ENCODE measurements at regions not wholly inside any gene's neighbourhood (a gene's known extent, or its start where the extent isn't known, plus 50 kb on each side); places are given as distances from the start of the nearest gene placed in this dataset.
A peak's percentile ranks its signal among the peaks of the same experiment; 100 is the strongest.

- TF ChIP-seq CTCF (IDR thresholded peaks at IDR 0.05): no peak
- DNase-seq (ENCODE audit: low spot score): no peak
- H3K27ac ChIP-seq: no peak overlapping the region
- no peak overlapping the region for H3K4me3 ChIP-seq
Measured at GRCh38 chr2:234143896-234144295, 93.4 kb downstream of the SPP2 start.

- Histone ChIP-seq H3K27ac (no peak overlapping the region), H3K4me3 (no peak overlapping the region)
- no peak for DNase-seq (ENCODE audit: low spot score)
- TF ChIP-seq CTCF (IDR thresholded peaks at IDR 0.05): no peak
Measured at GRCh38 chr2:234142530-234142929, 92.0 kb downstream of the SPP2 start.

GRCh38 chr2:234139755-234140154 lies 89.3 kb downstream of the SPP2 start:
- no peak for DNase-seq (ENCODE audit: low spot score)
- no peak for TF ChIP-seq CTCF (IDR thresholded peaks at IDR 0.05)
- no peak overlapping the region for H3K27ac ChIP-seq
- no peak overlapping the region for H3K4me3 ChIP-seq

GRCh38 chr2:234138836-234139235 lies 88.3 kb downstream of the SPP2 start:
- no peak for DNase-seq (ENCODE audit: low spot score)
- H3K27ac ChIP-seq: no peak overlapping the region

GRCh38 chr2:234137400-234138014 lies 87.0 kb downstream of the SPP2 start:
- TF ChIP-seq CTCF (IDR thresholded peaks at IDR 0.05): no peak
- H3K27ac ChIP-seq: no peak overlapping the region
- H3K4me3 ChIP-seq: no peak overlapping the region
- DNase-seq (ENCODE audit: low spot score): no peak

More at GRCh38 chr2:234138836-234139235, 88.3 kb downstream of the SPP2 start:
- no peak overlapping the region for H3K4me3 ChIP-seq
- TF ChIP-seq CTCF (IDR thresholded peaks at IDR 0.05): no peak

GRCh38 chr2:234136461-234136860 lies 86.0 kb downstream of the SPP2 start:
- TF ChIP-seq CTCF (IDR thresholded peaks at IDR 0.05): no peak
- H3K27ac ChIP-seq: no peak overlapping the region
- no peak for DNase-seq (ENCODE audit: low spot score)
- no peak overlapping the region for H3K4me3 ChIP-seq

GRCh38 chr2:234135750-234136221 lies 85.3 kb downstream of the SPP2 start:
- TF ChIP-seq CTCF (IDR thresholded peaks at IDR 0.05): peak; percentile 40
- no peak overlapping the region for H3K27ac ChIP-seq
- no peak for DNase-seq (ENCODE audit: low spot score)
- H3K4me3 ChIP-seq: no peak overlapping the region
